GM18861 (cell line): ENCODE measurements at regions not wholly inside any gene's neighbourhood (a gene's known extent, or its start where the extent isn't known, plus 50 kb on each side); places are given as distances from the start of the nearest gene placed in this dataset.
"Not testable (repeated sequence)": the region's sequence is repeated elsewhere in the genome, so short reads cannot be mapped to it uniquely, and the experiment has no call there.

Experiments used
- ATAC-seq: cut with Tn5 transposase; IDR thresholded peaks from one replicate; pipeline ENCODE4 v1.9.1; 2021; ENCODE audit not compliant: unreplicated experiment

DNA sequence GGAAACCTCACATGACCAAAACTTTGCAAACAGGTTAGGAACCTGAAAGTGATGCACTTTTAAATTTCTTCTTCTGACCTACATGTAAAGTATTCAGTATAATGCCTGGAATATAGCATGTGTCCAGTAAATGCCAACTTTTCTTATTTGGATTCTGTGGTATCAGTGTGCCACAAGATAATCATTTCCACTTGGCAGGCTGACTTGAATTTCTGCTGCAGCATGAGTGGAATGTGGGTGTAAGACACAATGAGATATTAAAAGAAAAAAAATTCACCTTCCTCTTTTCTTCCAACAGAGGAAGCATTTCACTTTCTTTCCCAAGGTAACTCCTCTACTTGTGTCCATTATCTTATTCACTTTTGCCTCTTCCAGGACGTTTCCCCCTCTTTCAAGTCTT, 141.9 kb upstream of the PRKD1 start:
- ATAC-seq = no peak

DNA sequence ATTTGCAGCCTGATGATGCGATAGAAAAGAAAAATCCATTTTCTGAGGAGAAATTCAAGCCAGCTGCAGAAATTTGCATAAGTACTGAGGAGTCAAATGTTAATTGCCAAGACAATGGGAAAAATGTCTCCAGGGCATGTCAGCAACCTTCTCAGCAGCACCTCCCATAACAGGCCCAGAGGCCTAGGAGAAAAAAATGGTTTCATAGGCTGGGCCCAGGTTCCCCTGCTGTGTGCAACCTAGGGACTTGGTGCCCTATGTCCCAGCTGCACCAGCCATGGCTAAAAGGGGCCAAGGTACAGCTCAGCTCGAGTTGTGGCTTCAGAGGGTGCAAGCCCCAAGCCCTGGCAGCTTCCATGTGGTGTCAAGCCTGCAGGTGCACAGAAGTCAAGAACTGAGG, 144.8 kb upstream of the PRKD1 start:
- not testable (repeated sequence) for ATAC-seq

- ATAC-seq = no peak
Measured at GRCh38 chr14:30077946-30078345, 150.3 kb upstream of the PRKD1 start.

DNA sequence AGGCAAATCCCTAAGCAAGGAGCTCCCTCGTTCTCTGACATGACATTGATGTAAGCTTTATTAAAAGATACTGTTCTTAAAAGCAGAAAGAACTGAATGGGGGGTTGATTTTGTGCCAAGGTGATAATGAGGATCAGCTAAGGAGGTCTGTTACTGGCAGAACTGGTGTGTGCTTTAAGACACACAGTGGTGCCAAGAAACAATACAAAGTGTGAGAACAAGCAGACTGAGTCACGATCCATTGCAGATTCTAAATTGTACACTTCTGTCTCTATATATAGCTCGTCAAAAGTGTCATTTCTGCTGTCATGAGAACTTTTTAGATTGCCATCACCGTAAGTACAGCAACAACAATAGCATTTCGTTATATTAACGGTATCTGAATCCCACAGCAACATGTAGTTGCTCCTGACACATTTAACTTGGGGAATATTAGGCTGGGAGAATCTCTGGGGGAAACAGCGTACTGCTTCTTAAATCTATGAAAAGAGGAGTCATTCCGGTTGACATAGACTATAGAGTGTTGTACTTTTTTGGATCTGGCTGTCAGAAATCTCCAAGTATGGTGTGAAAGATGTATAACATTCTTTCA, 151.3 kb upstream of the PRKD1 start:
- ATAC-seq = no peak

DNA sequence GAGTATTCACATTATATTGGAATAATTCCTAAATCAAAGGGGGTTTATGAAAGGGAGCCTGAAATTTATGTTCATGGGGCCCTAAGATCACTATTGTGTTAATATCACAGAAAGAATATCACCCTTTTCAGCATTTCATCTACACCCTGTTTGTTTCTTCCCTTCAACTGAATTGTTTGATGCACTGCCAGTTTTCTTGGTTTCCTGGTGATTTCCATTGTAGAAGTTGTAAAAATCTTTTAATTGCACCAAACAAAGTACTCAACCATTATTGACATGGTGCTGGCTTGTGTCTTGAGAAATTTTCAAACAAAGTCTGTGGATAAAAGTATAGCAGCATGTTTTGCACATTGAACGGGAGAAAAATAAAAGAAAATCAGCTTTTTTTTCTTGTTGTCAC, 154.8 kb upstream of the PRKD1 start:
- no peak for ATAC-seq

DNA sequence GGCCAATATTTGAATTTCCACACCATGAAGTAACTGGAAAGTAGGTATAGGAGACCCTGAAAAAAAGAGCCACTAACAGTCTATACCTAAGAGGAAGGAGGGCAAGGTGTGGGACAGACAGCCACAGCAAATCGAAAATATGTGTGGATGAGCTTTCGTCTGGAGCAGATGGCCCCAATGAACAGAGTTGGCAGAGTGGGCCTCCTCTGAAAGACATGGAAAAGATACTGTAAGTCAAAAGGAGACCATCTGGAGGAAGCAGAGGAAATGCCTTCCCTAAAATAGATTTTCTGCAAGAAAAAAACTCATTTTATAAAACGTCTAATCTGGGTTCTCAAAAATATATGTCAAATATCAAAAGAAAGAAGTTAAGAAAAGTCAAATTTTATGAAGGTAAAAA, 157.2 kb upstream of the PRKD1 start:
- no peak for ATAC-seq

DNA sequence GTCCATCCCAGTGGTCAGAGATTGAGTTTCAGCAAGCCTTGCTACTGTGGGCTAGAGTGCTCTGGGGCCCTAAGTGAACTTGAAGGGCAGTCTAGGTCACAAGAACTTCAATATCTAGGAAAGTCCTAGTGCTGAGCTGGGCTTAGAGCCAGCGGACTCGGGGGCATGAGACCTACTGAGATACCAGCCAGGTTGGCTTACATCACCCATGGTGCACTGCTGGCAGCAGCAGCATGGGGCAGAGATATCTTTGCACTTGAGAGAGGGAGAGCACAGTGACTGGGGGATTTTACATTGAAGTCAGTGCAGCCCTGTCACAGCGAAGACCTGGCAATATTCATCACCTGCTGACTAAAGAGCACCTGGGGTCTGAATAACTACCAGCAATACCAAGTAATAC, 158.3 kb upstream of the PRKD1 start:
- no peak for ATAC-seq

- ATAC-seq = no peak
Measured at GRCh38 chr14:30088620-30089019, 161.0 kb upstream of the PRKD1 start.

- no peak for ATAC-seq
Measured at GRCh38 chr14:30108975-30109700, 181.5 kb upstream of the PRKD1 start.

DNA sequence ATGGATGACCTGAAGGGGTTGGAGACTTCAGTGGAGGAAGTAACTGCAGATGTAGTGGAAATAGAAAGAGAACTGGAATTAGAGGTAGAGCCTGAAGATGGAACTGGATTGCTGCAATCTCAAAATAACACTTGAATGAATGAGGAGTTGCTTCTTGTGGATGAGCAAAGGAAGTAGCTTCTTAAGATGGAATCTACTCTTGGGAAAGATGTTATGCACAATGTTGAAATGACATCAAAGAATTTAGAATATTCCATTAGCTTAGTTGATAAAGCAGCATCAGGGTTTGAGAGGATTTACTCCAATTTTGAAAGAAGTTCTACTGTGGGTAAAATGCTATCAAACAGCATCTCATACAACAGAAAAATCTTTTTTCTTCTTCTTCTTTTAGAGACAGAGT, 186.4 kb upstream of the PRKD1 start:
- no peak for ATAC-seq

- ATAC-seq = no peak
Measured at GRCh38 chr14:30115756-30116155, 188.1 kb upstream of the PRKD1 start.

GRCh38 chr14:30118992-30119640, 191.5 kb upstream of the PRKD1 start:
- no peak for ATAC-seq

- ATAC-seq = no peak
Measured at GRCh38 chr14:30125322-30125979, 197.8 kb upstream of the PRKD1 start.

- ATAC-seq = no peak
Measured at GRCh38 chr14:30129807-30130206, 202.2 kb upstream of the PRKD1 start.

DNA sequence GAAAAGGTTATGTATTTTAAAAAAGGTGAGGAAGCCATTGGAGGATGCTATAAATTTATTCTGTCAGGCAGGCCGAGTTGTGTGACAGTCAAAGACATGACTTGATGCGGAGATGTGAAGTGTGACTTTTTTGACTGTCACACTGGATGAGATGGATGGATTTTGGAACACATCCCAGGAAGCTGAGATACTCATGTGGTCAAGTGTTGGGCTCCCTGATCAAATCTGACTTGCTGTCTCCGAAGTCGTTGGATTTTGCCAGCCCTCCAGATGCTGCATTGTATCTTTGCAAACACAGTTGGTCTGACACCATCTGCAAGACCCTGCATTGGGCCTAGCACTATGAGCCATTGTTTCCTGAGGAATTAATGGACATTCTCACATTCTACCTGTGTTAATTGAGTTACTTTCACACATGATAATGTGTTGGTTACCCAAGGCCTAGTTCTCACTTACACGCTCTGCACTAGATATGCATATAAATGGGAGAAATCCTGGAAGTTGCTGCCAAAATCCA, 204.0 kb upstream of the PRKD1 start:
- no peak for ATAC-seq

DNA sequence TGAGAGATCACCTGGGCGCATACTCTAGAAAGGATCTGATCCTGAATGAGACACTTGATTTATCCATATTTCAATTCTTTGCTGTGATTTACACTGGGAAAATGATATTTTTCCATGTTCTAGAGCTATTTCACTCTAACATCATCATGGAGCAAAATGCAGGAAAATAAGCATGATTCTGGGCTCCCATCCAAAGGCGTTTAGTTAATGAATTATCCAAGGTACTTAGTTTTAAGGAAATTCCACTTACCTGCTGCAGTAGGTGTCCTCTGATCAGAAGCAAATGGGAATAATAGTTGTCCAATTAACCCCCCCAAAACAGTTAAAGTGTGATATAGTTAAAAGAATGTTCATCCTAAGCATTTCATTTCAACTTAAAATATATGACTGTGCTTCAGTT, 204.5 kb upstream of the PRKD1 start:
- ATAC-seq = no peak

DNA sequence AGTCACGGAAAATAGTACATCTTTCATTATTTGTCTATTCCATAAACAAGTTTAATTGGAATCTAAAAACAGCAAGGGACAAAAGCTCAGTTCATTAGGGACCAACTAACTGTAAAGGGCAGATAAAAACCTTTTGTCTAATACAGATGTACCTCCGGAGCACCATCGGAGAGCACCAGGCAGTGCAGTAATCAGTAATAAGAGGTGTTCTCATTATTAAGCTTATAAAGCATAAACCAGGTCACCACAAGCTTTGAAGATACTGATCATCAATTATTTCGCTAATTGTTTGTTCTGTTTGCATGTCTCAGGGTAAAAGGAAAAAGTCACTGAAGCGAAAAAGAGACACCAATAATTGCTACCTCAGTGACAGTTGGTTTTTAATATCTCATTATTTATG, 207.3 kb upstream of the PRKD1 start:
- no peak for ATAC-seq

- ATAC-seq = no peak
Measured at GRCh38 chr14:30138567-30138966, 210.9 kb upstream of the PRKD1 start.

DNA sequence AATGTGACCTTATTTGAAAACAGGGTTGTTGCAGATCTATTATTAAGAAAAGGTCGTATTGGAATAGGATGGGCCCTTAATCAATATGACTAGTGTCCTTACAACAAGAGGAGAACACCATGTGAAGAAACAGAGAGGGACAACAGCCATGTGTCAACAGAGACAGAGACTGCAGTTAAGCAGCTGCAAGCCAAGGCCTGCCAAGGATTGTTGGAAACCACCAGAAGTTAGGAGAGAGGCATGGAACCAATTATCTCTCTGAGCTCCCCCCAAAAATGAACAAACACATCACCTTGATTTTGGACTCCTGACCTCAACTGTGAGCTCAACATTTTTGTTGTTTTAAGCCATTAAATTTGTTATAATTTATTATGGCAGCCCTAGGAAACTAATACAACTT, 214.6 kb upstream of the PRKD1 start:
- no peak for ATAC-seq

DNA sequence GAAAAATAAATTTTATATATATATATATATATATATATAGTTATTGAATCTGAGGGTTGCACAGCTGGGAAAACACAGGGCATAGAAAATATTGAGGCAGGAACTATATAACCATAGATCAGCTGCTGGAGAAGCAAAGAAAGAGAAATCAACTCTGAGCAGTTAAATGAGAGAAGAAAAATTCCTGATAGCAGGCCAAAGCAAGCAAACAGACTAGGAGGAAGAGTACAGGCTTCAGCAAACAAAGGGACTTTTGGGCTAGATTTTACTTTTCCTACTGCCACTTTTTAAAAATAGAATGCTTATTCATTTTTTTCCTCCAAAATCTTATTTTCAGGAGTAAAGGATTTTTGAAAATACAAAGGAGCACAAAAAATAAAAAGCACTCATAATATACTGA, 216.0 kb upstream of the PRKD1 start:
- no peak for ATAC-seq

- no peak for ATAC-seq
Measured at GRCh38 chr14:30153717-30154116, 226.1 kb upstream of the PRKD1 start.

GRCh38 chr14:30156571-30156970, 228.9 kb upstream of the PRKD1 start:
- no peak for ATAC-seq
